Skin epidermis (tissue), 12 donors: ENCODE measurements at regions not wholly inside any gene's neighbourhood (a gene's known extent, or its start where the extent isn't known, plus 50 kb on each side); places are given as distances from the start of the nearest gene placed in this dataset.

ENCODE experiments used
- H3K27ac ChIP-seq, 21 experiments: fragments of 200-600 bp; sonication (generic) in 11 of 21; one replicate each; pipeline ENCODE4 v1.5.0; 2020; ENCODE audit warnings: mild to moderate bottlenecking in 3 of 21, inconsistent platforms in 2 of 21, moderate library complexity in 2 of 21
- H3K4me3 ChIP-seq, 7 experiments: fragments of 200-600 bp; sonication (generic) in 2 of 7; one replicate each; pipeline ENCODE4 v1.5.0; 2020; ENCODE audit warnings: inconsistent platforms in 2 of 7, mild to moderate bottlenecking in 2 of 7, moderate library complexity in 1 of 7

GRCh38 chr9:84169240-84169639 is 171.3 kb downstream of the SLC28A3 start:
- no peak overlapping the region for H3K27ac ChIP-seq
- H3K4me3 ChIP-seq: no peak overlapping the region

DNA sequence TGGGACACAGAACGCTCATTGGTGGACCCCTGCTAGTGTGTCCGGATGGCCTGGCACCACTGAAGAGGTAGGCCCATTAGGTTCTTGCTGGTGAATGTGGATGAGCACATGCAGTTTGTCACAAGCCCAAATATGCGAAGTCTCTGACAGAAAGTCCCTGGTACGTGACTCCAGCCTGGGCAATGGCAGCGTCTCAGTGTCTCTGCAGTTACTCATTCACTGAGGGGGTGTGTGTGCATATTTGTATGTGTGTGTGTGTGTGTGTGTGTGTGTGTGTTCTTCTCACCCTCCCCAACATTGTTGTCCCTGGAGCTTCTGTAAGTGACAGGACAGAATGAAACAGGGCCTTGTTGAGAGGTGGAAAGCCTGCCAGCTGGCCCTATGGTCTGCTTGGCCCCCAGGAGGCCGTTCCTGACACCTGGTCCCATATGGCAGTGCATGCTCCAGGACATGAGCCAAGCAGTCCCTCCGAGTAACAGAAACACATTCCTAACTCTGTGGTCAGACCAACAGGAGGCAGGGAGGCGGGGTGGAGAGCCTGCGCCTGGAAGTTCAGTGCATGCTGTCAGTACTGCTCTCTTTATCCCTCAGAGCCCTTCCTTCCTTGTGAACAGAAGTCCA is 169.9 kb downstream of the SLC28A3 start:
- H3K27ac ChIP-seq: peak overlapping the region in 1 of 21 experiments; percentile 5
- no peak overlapping the region for H3K4me3 ChIP-seq

GRCh38 chr9:84173961-84174360 is 166.6 kb downstream of the SLC28A3 start:
- Histone ChIP-seq H3K4me3 (no peak overlapping the region), H3K27ac (no peak overlapping the region)

DNA sequence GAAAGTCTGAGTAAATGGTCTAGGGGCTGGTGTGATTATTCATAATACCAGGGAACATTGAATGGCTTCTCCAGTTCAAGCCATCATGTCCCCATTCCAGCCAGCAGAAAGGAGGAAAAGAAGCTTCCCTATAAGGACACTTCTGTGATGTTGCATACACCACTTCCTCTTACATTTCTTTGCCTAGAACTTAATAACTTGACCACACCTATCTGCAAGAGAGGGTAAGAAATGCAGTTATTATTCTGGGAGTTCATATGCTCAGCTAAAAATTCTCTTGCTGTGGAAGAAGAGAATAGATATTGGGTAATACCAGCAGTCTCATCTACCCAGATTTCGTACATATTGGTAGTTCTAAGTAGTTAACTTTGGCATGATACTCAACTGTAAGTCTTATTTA is 166.1 kb downstream of the SLC28A3 start:
- H3K27ac ChIP-seq: no peak overlapping the region
- H3K4me3 ChIP-seq: no peak overlapping the region

- no peak overlapping the region for H3K27ac ChIP-seq
- H3K4me3 ChIP-seq: no peak overlapping the region
Measured at GRCh38 chr9:84177407-84177806, 163.2 kb downstream of the SLC28A3 start.

- Histone ChIP-seq H3K4me3 (no peak overlapping the region), H3K27ac (no peak overlapping the region)
Measured at GRCh38 chr9:84179531-84179930, 161.0 kb downstream of the SLC28A3 start.

DNA sequence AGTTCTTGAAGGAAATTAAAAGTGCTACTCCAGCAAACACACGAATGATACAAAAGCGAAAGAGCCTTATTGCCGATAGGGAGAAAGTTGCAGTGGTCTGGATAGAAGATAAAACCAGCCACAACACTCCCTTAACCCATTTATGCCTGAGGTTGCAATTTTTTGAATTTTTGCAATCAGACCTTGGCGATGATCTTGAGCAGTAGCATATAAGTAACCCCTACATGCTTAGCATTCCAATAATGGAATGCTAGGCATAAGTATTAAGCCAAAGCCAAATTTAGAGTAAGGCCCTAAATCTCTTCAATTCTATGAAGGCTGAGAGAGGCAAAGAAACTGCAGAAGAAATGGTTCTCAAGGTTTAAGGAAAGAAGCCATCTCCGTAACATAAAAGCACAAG is 153.5 kb downstream of the SLC28A3 start:
- H3K27ac ChIP-seq: no peak overlapping the region
- no peak overlapping the region for H3K4me3 ChIP-seq

- Histone ChIP-seq H3K27ac (no peak overlapping the region), H3K4me3 (no peak overlapping the region)
Measured at GRCh38 chr9:84189904-84190303, 150.7 kb downstream of the SLC28A3 start.

DNA sequence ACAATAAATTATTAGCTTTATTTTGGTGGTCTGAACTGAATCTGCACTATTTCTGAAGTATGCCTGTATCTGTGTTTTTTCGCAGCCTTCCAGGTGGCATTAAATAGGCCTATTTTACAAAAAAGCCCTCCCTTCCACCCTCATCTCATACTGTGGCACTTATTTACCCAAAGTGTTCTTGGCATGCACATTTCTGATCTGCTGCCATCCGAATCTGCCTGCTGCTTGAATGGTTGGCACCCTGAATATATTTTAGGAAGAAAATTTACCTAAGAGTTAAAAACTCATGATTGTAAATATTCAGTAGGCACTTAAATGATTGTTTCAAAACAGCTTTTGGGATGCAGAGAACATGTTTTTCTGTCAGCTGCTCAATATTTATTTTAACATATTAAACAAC is 150.1 kb downstream of the SLC28A3 start:
- no peak overlapping the region for H3K4me3 ChIP-seq
- H3K27ac ChIP-seq: no peak overlapping the region

GRCh38 chr9:84206801-84207370 is 133.7 kb downstream of the SLC28A3 start:
- no peak overlapping the region for H3K4me3 ChIP-seq
- peak overlapping the region in 4 of 21 experiments; percentile 3 to 30 (median 21) for H3K27ac ChIP-seq

DNA sequence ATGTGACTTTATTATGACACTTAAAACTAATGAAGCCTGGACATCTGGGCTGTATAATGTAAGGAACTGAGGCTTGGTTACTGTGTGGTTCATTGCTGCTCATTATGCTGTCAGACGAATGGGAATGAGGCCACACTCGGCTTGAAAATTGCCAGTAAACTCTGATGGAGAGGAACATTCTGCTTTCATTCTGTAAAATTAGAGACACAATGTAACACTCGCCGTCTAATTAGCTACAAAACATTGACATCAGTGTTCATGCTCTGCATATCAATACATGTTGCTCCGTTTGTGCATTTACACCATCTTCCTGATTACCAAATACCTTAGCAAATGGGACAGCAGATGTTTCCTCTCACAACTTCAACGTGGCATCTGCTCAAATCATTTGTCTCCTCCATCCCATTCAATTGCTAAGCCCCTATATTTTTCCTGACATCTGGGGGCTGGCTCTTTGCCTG is 133.0 kb downstream of the SLC28A3 start:
- no peak overlapping the region for H3K4me3 ChIP-seq
- H3K27ac ChIP-seq: peak overlapping the region in 2 of 21 experiments; percentile 3 to 30

DNA sequence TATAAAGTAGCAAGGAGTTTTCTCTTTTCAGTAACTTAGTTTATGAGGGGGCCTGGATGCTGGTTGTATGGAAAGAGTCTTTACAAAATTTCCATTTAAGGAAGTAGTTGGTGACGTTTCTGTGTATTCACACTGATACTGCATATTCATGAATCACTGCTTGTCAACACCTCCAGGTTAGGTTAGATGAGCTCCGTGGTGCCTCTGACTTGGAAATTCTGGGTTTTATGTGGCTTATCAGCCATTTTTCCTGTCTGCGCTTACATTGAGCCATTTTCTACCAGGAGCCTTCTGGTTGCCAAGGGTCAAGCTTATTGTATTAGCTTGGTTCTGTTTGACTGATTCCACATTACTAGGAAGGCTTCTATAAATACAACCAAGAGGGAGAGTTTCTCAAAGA is 128.3 kb downstream of the SLC28A3 start:
- H3K27ac ChIP-seq: no peak overlapping the region

GRCh38 chr9:84212982-84213381 is 127.6 kb downstream of the SLC28A3 start:
- H3K4me3 ChIP-seq: no peak overlapping the region
- H3K27ac ChIP-seq: no peak overlapping the region

More for the DNA sequence above, 128.3 kb downstream of the SLC28A3 start:
- H3K4me3 ChIP-seq: no peak overlapping the region

GRCh38 chr9:84216151-84216550 is 124.4 kb downstream of the SLC28A3 start:
- no peak overlapping the region for H3K4me3 ChIP-seq
- H3K27ac ChIP-seq: no peak overlapping the region

DNA sequence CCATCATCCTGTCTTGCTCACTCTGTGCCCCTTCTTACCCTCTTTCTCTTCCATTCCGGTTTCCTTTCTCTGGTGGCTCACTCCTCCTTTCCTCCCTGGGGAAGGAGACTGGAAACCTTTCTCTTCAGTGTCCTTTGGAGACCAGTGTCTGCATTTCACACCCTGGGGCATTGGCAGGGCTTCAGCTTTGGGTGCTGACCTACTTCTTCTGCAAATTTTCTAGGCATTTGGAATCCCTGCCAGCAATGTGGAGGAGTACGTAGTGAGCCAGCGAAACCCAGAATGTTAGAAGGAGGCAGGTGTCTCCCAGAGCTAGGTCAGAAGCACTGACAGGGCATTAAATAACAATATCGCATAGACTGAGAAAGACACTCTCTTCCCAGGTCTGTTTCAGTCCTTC is 122.2 kb downstream of the SLC28A3 start:
- Histone ChIP-seq H3K4me3 (no peak overlapping the region), H3K27ac (no peak overlapping the region)

GRCh38 chr9:84224246-84224645 is 116.3 kb downstream of the SLC28A3 start:
- Histone ChIP-seq H3K4me3 (no peak overlapping the region), H3K27ac (no peak overlapping the region)
